ENCODE measurements at regions not wholly inside any gene's neighbourhood (a gene's known extent, or its start where the extent isn't known, plus 50 kb on each side); places are given as distances from the start of the nearest gene placed in this dataset.

- Histone ChIP-seq H3K9ac (ENCODE audit: insufficient read length, low read depth) (no peak overlapping the region), H3K9me3 (ENCODE audit: insufficient read depth, low read length) (peaks cover 13% of the 10 kb centered on the region), H3K4me3 (ENCODE audit: insufficient read length, low read depth) (no peak overlapping the region), H3K36me3 (ENCODE audit: insufficient read depth, insufficient read length, low read length) (no peaks in the 10 kb centered on the region), H3K4me1 (ENCODE audit: insufficient read depth, insufficient read length) (no peaks in the 10 kb centered on the region), H3K27me3 (ENCODE audit: insufficient read depth, insufficient read length) (no peaks in the 10 kb centered on the region)
- no peak for TF ChIP-seq YY1 (IDR thresholded peaks at IDR 0.05; ENCODE audit: insufficient read depth, insufficient read length)
- no peak for TF ChIP-seq ZNF274 (IDR thresholded peaks at IDR 0.05; ENCODE audit: low read depth, low read length)
- no peak for TF ChIP-seq SUZ12 (IDR thresholded peaks at IDR 0.05; ENCODE audit: extremely low read depth, insufficient read depth, insufficient read length)
- no peak for DNase-seq (ENCODE audit: low read depth, low spot score)
Measured at GRCh38 chr1:175245324-175245723, 52.7 kb upstream of the KIAA0040 start.

- no peak overlapping the region for H3K9ac ChIP-seq (ENCODE audit: insufficient read length, low read depth)
- H3K36me3 ChIP-seq (ENCODE audit: insufficient read depth, insufficient read length, low read length), result no peaks in the 10 kb centered on the region
- peaks cover 13% of the 10 kb centered on the region for H3K9me3 ChIP-seq (ENCODE audit: insufficient read depth, low read length)
- H3K27me3 ChIP-seq (ENCODE audit: insufficient read depth, insufficient read length), result no peaks in the 10 kb centered on the region
- H3K4me1 ChIP-seq (ENCODE audit: insufficient read depth, insufficient read length), result no peaks in the 10 kb centered on the region
- no peak overlapping the region for H3K4me3 ChIP-seq (ENCODE audit: insufficient read length, low read depth)
- no peak for TF ChIP-seq SUZ12 (IDR thresholded peaks at IDR 0.05; ENCODE audit: extremely low read depth, insufficient read depth, insufficient read length)
- TF ChIP-seq YY1 (IDR thresholded peaks at IDR 0.05; ENCODE audit: insufficient read depth, insufficient read length), result no peak
- no peak for TF ChIP-seq ZNF274 (IDR thresholded peaks at IDR 0.05; ENCODE audit: low read depth, low read length)
- no peak for DNase-seq (ENCODE audit: low read depth, low spot score)
Measured at GRCh38 chr1:175244206-175244605, 51.6 kb upstream of the KIAA0040 start.
